H7 (cell line): ENCODE measurements at regions not wholly inside any gene's neighbourhood (a gene's known extent, or its start where the extent isn't known, plus 50 kb on each side); places are given as distances from the start of the nearest gene placed in this dataset.
"Not testable (repeated sequence)": the region's sequence is repeated elsewhere in the genome, so short reads cannot be mapped to it uniquely, and the experiment has no call there.

Source experiments
- DNase-seq: peaks from one replicate; pipeline ENCODE4 v3.0.0; 2012
- H3K27me3 ChIP-seq: 2 replicates; pipeline ENCODE4 v1.6.0; 2011; ENCODE audit warnings: mild to moderate bottlenecking, low read length; ENCODE audit not compliant: control insufficient read depth, insufficient read depth
- H3K36me3 ChIP-seq: replicated peaks from 2 replicates; pipeline ENCODE4 v1.5.1; 2011; ENCODE audit warnings: low read length; ENCODE audit not compliant: control insufficient read depth, insufficient read depth
- H3K4me3 ChIP-seq: 2 replicates; pipeline ENCODE4 v1.5.1; 2011; ENCODE audit warnings: low read depth, mild to moderate bottlenecking, control low read depth, low read length, moderate library complexity; ENCODE audit not compliant: insufficient read depth

- Histone ChIP-seq H3K27me3 (no peaks in the 10 kb centered on the region), H3K36me3 (no peaks in the 10 kb centered on the region), H3K4me3 (no peak overlapping the region)
- no peak for DNase-seq
Observed at GRCh38 chrX:131356725-131357124, 67.6 kb upstream of the IGSF1 start.

- H3K36me3 ChIP-seq = no peaks in the 10 kb centered on the region
- no peak overlapping the region for H3K4me3 ChIP-seq
- H3K27me3 ChIP-seq = no peaks in the 10 kb centered on the region
- DNase-seq = no peak
Observed at GRCh38 chrX:131359611-131360010, 70.5 kb upstream of the IGSF1 start.

GRCh38 chrX:131365766-131366165, 76.7 kb upstream of the IGSF1 start:
- no peak for DNase-seq
- Histone ChIP-seq H3K4me3 (no peak overlapping the region), H3K36me3 (no peaks in the 10 kb centered on the region), H3K27me3 (no peaks in the 10 kb centered on the region)

- Histone ChIP-seq H3K36me3 (no peaks in the 10 kb centered on the region), H3K27me3 (no peaks in the 10 kb centered on the region), H3K4me3 (no peak overlapping the region)
- no peak for DNase-seq
Observed at GRCh38 chrX:131366407-131366806, 77.3 kb upstream of the IGSF1 start.

- no peak overlapping the region for H3K4me3 ChIP-seq
- no peak for DNase-seq
- H3K27me3 ChIP-seq = no peaks in the 10 kb centered on the region
- H3K36me3 ChIP-seq = peaks cover 1% of the 10 kb centered on the region; the same call in 1 of the 2 replicates
Observed at GRCh38 chrX:131388293-131388692, 99.2 kb upstream of the IGSF1 start.

GRCh38 chrX:131392666-131393065, 103.6 kb upstream of the IGSF1 start:
- Histone ChIP-seq H3K27me3 (no peaks in the 10 kb centered on the region), H3K4me3 (no peak overlapping the region), H3K36me3 (peaks cover 1% of the 10 kb centered on the region; the same call in 1 of the 2 replicates)
- no peak for DNase-seq

GRCh38 chrX:131393426-131393825, 104.3 kb upstream of the IGSF1 start:
- Histone ChIP-seq H3K27me3 (no peaks in the 10 kb centered on the region), H3K4me3 (no peak overlapping the region), H3K36me3 (no peaks in the 10 kb centered on the region; the same call in 1 of the 2 replicates)
- no peak for DNase-seq

GRCh38 chrX:131394384-131394783, 105.3 kb upstream of the IGSF1 start:
- no peak for DNase-seq
- H3K27me3 ChIP-seq = no peaks in the 10 kb centered on the region
- H3K4me3 ChIP-seq = no peak overlapping the region
- no peaks in the 10 kb centered on the region; the same call in 1 of the 2 replicates for H3K36me3 ChIP-seq

GRCh38 chrX:131397891-131398290, 108.8 kb upstream of the IGSF1 start:
- Histone ChIP-seq H3K36me3 (no peaks in the 10 kb centered on the region; the same call in 1 of the 2 replicates), H3K27me3 (no peaks in the 10 kb centered on the region), H3K4me3 (no peak overlapping the region)
- no peak for DNase-seq

- no peak overlapping the region for H3K4me3 ChIP-seq
- DNase-seq = no peak
- no peaks in the 10 kb centered on the region for H3K27me3 ChIP-seq
- no peaks in the 10 kb centered on the region for H3K36me3 ChIP-seq
Observed at GRCh38 chrX:131399678-131400428, 110.7 kb upstream of the IGSF1 start.

- H3K4me3 ChIP-seq = no peak overlapping the region
- H3K27me3 ChIP-seq = no peaks in the 10 kb centered on the region
- no peaks in the 10 kb centered on the region for H3K36me3 ChIP-seq
- DNase-seq = no peak
Observed at GRCh38 chrX:131402124-131402811, 113.2 kb upstream of the IGSF1 start.

GRCh38 chrX:131405497-131405896, 116.4 kb upstream of the IGSF1 start:
- DNase-seq = no peak

GRCh38 chrX:131424895-131425294, 119.0 kb upstream of the OR13H1 start:
- no peak for DNase-seq
- no peak overlapping the region for H3K4me3 ChIP-seq
- no peaks in the 10 kb centered on the region for H3K27me3 ChIP-seq
- no peaks in the 10 kb centered on the region for H3K36me3 ChIP-seq

More at GRCh38 chrX:131405497-131405896, 116.4 kb upstream of the IGSF1 start:
- no peaks in the 10 kb centered on the region for H3K27me3 ChIP-seq
- H3K36me3 ChIP-seq = no peaks in the 10 kb centered on the region
- no peak overlapping the region for H3K4me3 ChIP-seq

GRCh38 chrX:131430465-131430864, 113.4 kb upstream of the OR13H1 start:
- H3K36me3 ChIP-seq, H3K4me3 ChIP-seq, DNase-seq, H3K27me3 ChIP-seq: not testable (repeated sequence)

GRCh38 chrX:131441033-131441432, 102.8 kb upstream of the OR13H1 start:
- DNase-seq = no peak
- Histone ChIP-seq H3K36me3 (no peaks in the 10 kb centered on the region), H3K4me3 (no peak overlapping the region), H3K27me3 (no peaks in the 10 kb centered on the region)
